ENCODE measurements at regions not wholly inside any gene's neighbourhood (a gene's known extent, or its start where the extent isn't known, plus 50 kb on each side); places are given as distances from the start of the nearest gene placed in this dataset.
"Not testable (repeated sequence)": the region's sequence is repeated elsewhere in the genome, so short reads cannot be mapped to it uniquely, and the experiment has no call there.

GRCh38 chr16:26874318-26874717, 192.4 kb upstream of the C16orf82 start:
- TF ChIP-seq EZH2 (IDR thresholded peaks at IDR 0.05); JUND (IDR thresholded peaks at IDR 0.05); CTCF (IDR thresholded peaks at IDR 0.05 in 2 of 3, conservative IDR thresholded peaks at IDR 0.05 in 1 of 3; ENCODE audit: borderline replicate concordance in 1 of 3, insufficient read depth in 1 of 3, low read depth in 2 of 3, low read length in 2 of 3); MAX (IDR thresholded peaks at IDR 0.05); CEBPB (IDR thresholded peaks at IDR 0.05; ENCODE audit: low read depth); POLR2A (IDR thresholded peaks at IDR 0.05; ENCODE audit: borderline replicate concordance, extremely low read depth, insufficient read depth, insufficient read length); YY1 (IDR thresholded peaks at IDR 0.05; ENCODE audit: extremely low read depth, insufficient replicate concordance, low read depth, low read length); POLR2AphosphoS5 (IDR thresholded peaks at IDR 0.05; ENCODE audit: low read depth, low read length): not testable (repeated sequence)
